GM12878 (cell line): ENCODE measurements at regions not wholly inside any gene's neighbourhood (a gene's known extent, or its start where the extent isn't known, plus 50 kb on each side); places are given as distances from the start of the nearest gene placed in this dataset.

Source experiments
- ATAC-seq: fragments of 200-7000 bp; cut with Tn5 transposase; 3 replicates; pipeline ENCODE4 v1.9.1; 2020; ENCODE audit warnings: mild to moderate bottlenecking, moderate library complexity
- BruUV-seq: library from RNA; stranded (reverse); fragments of 400-500 nt; replicated peaks from 2 replicates; lab custom pipeline; 2021; lab: Mats Ljungman, UMichigan
- CTCF ChIA-PET: fragments of 300-600 bp; sonication (Branson Sonifier 250); formaldehyde crosslinking; extraction: SDS; loops from one replicate; lab custom pipeline; 2021; ENCODE audit warnings: inconsistent platforms; lab: Yijun Ruan, JAX
- POLR2A ChIA-PET: fragments of 350-600 bp; formaldehyde crosslinking; extraction: SDS; loops from one replicate; lab custom pipeline; 2021; ENCODE audit warnings: inconsistent platforms; lab: Charles Lee
- RAD21 ChIA-PET: fragments of 300-600 bp; sonication (Branson Sonifier 250); formaldehyde crosslinking; loops from one replicate; lab custom pipeline; 2023; ENCODE audit warnings: antibody characterized with exemption; ENCODE audit not compliant: unreplicated experiment; lab: Charles Lee
- SMC1A ChIA-PET: fragments of 300-600 bp; sonication (Branson Sonifier 250); formaldehyde crosslinking; loops from one replicate; lab custom pipeline; 2023; ENCODE audit not compliant: unreplicated experiment, uncharacterized antibody; lab: Charles Lee
- DNase-seq: peaks from one replicate; pipeline ENCODE4 v3.0.0-alpha.2; 2011; ENCODE audit warnings: low read depth, low spot score
- FAIRE-seq: peaks from 3 replicates; lab custom pipeline; 2011; peaks lifted over from hg19 to GRCh38; lab: Jason Lieb, UNC
- H2AFZ ChIP-seq: 2 replicates; pipeline ENCODE4 v1.6.0; 2011; ENCODE audit warnings: low read depth, low read length, control low read depth; ENCODE audit not compliant: control insufficient read depth
- H3K27ac ChIP-seq: 2 replicates; pipeline ENCODE4 v1.5.1; 2011; ENCODE audit warnings: control low read depth; ENCODE audit not compliant: control insufficient read depth, insufficient read depth
- H3K27me3 ChIP-seq, 2 experiments: replicated peaks in 1 of 2; 2 replicates each; pipeline versions ENCODE4 v1.6.0 to v1.6.1; 2011; ENCODE audit warnings: low read length in 1 of 2; ENCODE audit not compliant: control insufficient read depth in 2 of 2, insufficient read depth in 2 of 2
- H3K36me3 ChIP-seq, 2 experiments: 2 replicates each; pipeline ENCODE4 v1.5.1; 2011; ENCODE audit warnings: low read length in 1 of 2; ENCODE audit not compliant: control insufficient read depth in 2 of 2, insufficient read depth in 2 of 2
- H3K4me1 ChIP-seq: 2 replicates; pipeline ENCODE4 v1.6.1; 2011; ENCODE audit warnings: mild to moderate bottlenecking, low read length, moderate library complexity, mixed read lengths; ENCODE audit not compliant: control insufficient read depth, insufficient read depth
- H3K4me2 ChIP-seq: 2 replicates; pipeline ENCODE4 v1.6.0; 2011; ENCODE audit warnings: control low read depth; ENCODE audit not compliant: control insufficient read depth, insufficient read depth
- H3K4me3 ChIP-seq: fragments of 200-600 bp; sonication (generic); 2 replicates; pipeline ENCODE4 v1.5.1; 2016
- H3K79me2 ChIP-seq: 2 replicates; pipeline ENCODE4 v1.6.0; 2011; ENCODE audit warnings: low read length; ENCODE audit not compliant: control insufficient read depth, insufficient read depth
- H3K9ac ChIP-seq: 2 replicates; pipeline ENCODE4 v1.8.0; 2011; ENCODE audit warnings: low read length, control low read depth, mixed read lengths; ENCODE audit not compliant: control insufficient read depth, insufficient read depth
- H3K9me3 ChIP-seq: replicated peaks from 3 replicates; pipeline ENCODE4 v1.5.1; 2011; ENCODE audit warnings: mild to moderate bottlenecking, low read length; ENCODE audit not compliant: control insufficient read depth, insufficient read depth
- H4K20me1 ChIP-seq: 2 replicates; pipeline ENCODE4 v1.6.0; 2011; ENCODE audit not compliant: control insufficient read depth, insufficient read depth
- BMI1 ChIP-seq: fragments of 450-650 bp; IDR thresholded peaks from 2 replicates; pipeline ENCODE4 v1.6.1; 2016; ENCODE audit warnings: mild to moderate bottlenecking, moderate library complexity, borderline replicate concordance
- CREB1 ChIP-seq: IDR thresholded peaks from 2 replicates; pipeline ENCODE4 v1.6.1; 2012; ENCODE audit warnings: low read depth, mild to moderate bottlenecking, inconsistent platforms
- ETV6 ChIP-seq, 2 experiments: fragments of 450-650 bp in 1 of 2; IDR thresholded peaks in 1 of 2; conservative IDR thresholded peaks in 1 of 2; 2 replicates each; pipeline ENCODE4 v1.6.1; 2014; ENCODE audit warnings: antibody characterized with exemption in 1 of 2, borderline replicate concordance in 1 of 2, low read depth in 1 of 2, mild to moderate bottlenecking in 1 of 2, moderate library complexity in 1 of 2
- EZH2 ChIP-seq: IDR thresholded peaks from 2 replicates; pipeline ENCODE4 v1.6.1; 2012; ENCODE audit warnings: low read depth, mild to moderate bottlenecking, control low read depth, inconsistent platforms, low read length, borderline replicate concordance; ENCODE audit not compliant: control insufficient read depth
- HDAC6 ChIP-seq: fragments of 200-600 bp; sonication (generic); IDR thresholded peaks from one replicate; pipeline ENCODE4 v1.8.0; 2017; ENCODE audit warnings: antibody characterized with exemption; ENCODE audit not compliant: unreplicated experiment
- KDM1A ChIP-seq: fragments of 200-600 bp; sonication (generic); IDR thresholded peaks from 2 replicates; pipeline ENCODE4 v1.6.1; 2016; ENCODE audit warnings: borderline replicate concordance
- MEF2A ChIP-seq: IDR thresholded peaks from 2 replicates; pipeline ENCODE4 v1.6.1; 2011; ENCODE audit warnings: low read depth, mild to moderate bottlenecking, low read length, moderate library complexity; ENCODE audit not compliant: insufficient read depth
- MYB ChIP-seq: fragments of 150-350 bp; IDR thresholded peaks from 2 replicates; pipeline ENCODE4 v1.6.1; 2014; ENCODE audit warnings: mild to moderate bottlenecking, low read depth, low read length, borderline replicate concordance
- NFIC ChIP-seq: IDR thresholded peaks from 2 replicates; pipeline ENCODE4 v1.6.1; 2012; ENCODE audit warnings: low read depth, mild to moderate bottlenecking, inconsistent platforms, low read length, moderate library complexity
- NRF1 ChIP-seq: conservative IDR thresholded peaks from 2 replicates; pipeline ENCODE4 v1.6.1; 2011; ENCODE audit warnings: mild to moderate bottlenecking, low read depth, low read length, improper control_type of control experiment
- RBBP5 ChIP-seq: fragments of 200-600 bp; sonication (generic); conservative IDR thresholded peaks from 2 replicates; pipeline ENCODE4 v1.6.1; 2016
- SIX5 ChIP-seq: IDR thresholded peaks from 2 replicates; pipeline ENCODE4 v1.6.1; 2011; ENCODE audit warnings: mild to moderate bottlenecking, low read depth, low read length, moderate library complexity; ENCODE audit not compliant: severe bottlenecking
- SP1 ChIP-seq: IDR thresholded peaks from one replicate; pipeline ENCODE4 v1.6.1; 2011; ENCODE audit warnings: low read depth, low read length
- TCF12 ChIP-seq: IDR thresholded peaks from 2 replicates; pipeline ENCODE4 v1.6.1; 2011; ENCODE audit warnings: low read depth, mild to moderate bottlenecking, low read length
- TCF7 ChIP-seq: IDR thresholded peaks from 2 replicates; pipeline ENCODE4 v1.6.1; 2014; ENCODE audit warnings: antibody characterized with exemption, borderline replicate concordance
- ZNF274 ChIP-seq: IDR thresholded peaks from one replicate; pipeline ENCODE4 v1.8.0; 2011; ENCODE audit not compliant: insufficient read length, insufficient read depth
- in situ Hi-C: fragments of 300-500 bp; cut with MboI; formaldehyde crosslinking; loops from 9 replicates; pipeline ENCODE4 v1.14.3; 2018; ENCODE audit warnings: mixed read lengths
- intact Hi-C: fragments of 100-400 bp; cut with micrococcal nuclease; formaldehyde crosslinking; loops from one replicate; pipeline ENCODE4 v1.14.2; 2022; ENCODE audit not compliant: unreplicated experiment
- TF ChIP-seq, protein P1 (sequence below): IDR thresholded peaks from 2 replicates; pipeline ENCODE4 v1.6.1; 2012; ENCODE audit warnings: low read length, inconsistent platforms
- TF ChIP-seq, protein P2 (sequence below): IDR thresholded peaks from 2 replicates; pipeline ENCODE4 v1.6.1; 2011; ENCODE audit warnings: low read depth, low read length, improper control_type of control experiment, borderline replicate concordance
- TF ChIP-seq, protein P3 (sequence below): IDR thresholded peaks from 2 replicates; pipeline ENCODE4 v1.6.1; 2011; ENCODE audit warnings: borderline replicate concordance, low read depth, mild to moderate bottlenecking, moderate library complexity, mixed read lengths, low read length; ENCODE audit not compliant: insufficient read depth; ENCODE audit errors: extremely low read length
- TF ChIP-seq, protein P4 (sequence below): fragments of 150-350 bp; IDR thresholded peaks from 2 replicates; pipeline ENCODE4 v1.6.1; 2014; ENCODE audit warnings: mild to moderate bottlenecking, low read depth, low read length

DNA sequence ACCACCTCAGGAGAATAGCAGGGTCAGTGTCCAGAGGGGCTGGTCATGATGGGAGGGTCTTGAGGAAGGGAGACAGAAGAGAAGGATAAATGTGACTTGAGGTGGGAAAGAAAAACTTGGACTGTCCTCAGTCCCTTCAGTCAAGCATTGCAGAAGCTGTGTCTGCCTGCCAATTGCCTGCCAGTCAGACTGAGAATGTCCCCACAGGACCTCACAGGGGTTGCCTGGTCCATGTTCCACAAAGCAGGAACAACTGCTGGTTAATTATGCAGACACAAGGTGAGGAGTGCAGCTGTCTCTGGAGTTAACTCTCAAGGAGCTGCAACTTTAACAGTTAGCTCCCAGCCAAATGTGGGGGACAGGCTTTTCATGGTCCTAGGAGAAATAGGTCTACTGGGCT lies 75.7 kb downstream of the TRIM43 start:
- Histone ChIP-seq H3K79me2 (no peaks in the 10 kb centered on the region), H3K9me3 (no peaks in the 10 kb centered on the region), H3K9ac (no peak overlapping the region), H4K20me1 (no peaks in the 10 kb centered on the region), H3K4me3 (no peak overlapping the region), H3K4me1 (no peaks in the 10 kb centered on the region), H3K27me3 (peaks cover 0 to 2% of the 10 kb centered on the region in 2 experiments; a peak in 2 of 4 replicates), H3K36me3 (no peaks in the 10 kb centered on the region), H2AFZ (no peak overlapping the region)
- CTCF ChIA-PET: no interaction called here
- FAIRE-seq: no peak
- SMC1A ChIA-PET: interaction anchor here (0.7 kb wide), 1 partner anchor 1218 kb away, joined by 3 read pairs; no protein-coding TSS in a partner anchor
- intact Hi-C loops: no loop called here
- BruUV-seq: no TSS peak
- RAD21 ChIA-PET: no interaction called here
- in situ Hi-C loops: no loop called here
- TF ChIP-seq SP1: no peak
- TF ChIP-seq TCF7: no peak
- TF ChIP-seq, protein P1, sequence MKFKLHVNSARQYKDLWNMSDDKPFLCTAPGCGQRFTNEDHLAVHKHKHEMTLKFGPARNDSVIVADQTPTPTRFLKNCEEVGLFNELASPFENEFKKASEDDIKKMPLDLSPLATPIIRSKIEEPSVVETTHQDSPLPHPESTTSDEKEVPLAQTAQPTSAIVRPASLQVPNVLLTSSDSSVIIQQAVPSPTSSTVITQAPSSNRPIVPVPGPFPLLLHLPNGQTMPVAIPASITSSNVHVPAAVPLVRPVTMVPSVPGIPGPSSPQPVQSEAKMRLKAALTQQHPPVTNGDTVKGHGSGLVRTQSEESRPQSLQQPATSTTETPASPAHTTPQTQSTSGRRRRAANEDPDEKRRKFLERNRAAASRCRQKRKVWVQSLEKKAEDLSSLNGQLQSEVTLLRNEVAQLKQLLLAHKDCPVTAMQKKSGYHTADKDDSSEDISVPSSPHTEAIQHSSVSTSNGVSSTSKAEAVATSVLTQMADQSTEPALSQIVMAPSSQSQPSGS: no peak
- TF ChIP-seq MEF2A: no peak
- TF ChIP-seq NRF1: no peak
- no peak for TF ChIP-seq CREB1
- TF ChIP-seq NFIC: no peak
- TF ChIP-seq BMI1: no peak
- no peak for TF ChIP-seq ETV6 (conservative IDR thresholded peaks at IDR 0.05 in 1 of 2, IDR thresholded peaks at IDR 0.05 in 1 of 2; ENCODE audit: borderline replicate concordance in 1 of 2, low read depth in 1 of 2)
- TF ChIP-seq, protein P2, sequence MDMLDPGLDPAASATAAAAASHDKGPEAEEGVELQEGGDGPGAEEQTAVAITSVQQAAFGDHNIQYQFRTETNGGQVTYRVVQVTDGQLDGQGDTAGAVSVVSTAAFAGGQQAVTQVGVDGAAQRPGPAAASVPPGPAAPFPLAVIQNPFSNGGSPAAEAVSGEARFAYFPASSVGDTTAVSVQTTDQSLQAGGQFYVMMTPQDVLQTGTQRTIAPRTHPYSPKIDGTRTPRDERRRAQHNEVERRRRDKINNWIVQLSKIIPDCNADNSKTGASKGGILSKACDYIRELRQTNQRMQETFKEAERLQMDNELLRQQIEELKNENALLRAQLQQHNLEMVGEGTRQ: no peak
- TF ChIP-seq RBBP5: no peak
- no peak for TF ChIP-seq SIX5
- TF ChIP-seq MYB: no peak
- no peak for TF ChIP-seq TCF12
- TF ChIP-seq KDM1A: no peak
- TF ChIP-seq, protein P3, sequence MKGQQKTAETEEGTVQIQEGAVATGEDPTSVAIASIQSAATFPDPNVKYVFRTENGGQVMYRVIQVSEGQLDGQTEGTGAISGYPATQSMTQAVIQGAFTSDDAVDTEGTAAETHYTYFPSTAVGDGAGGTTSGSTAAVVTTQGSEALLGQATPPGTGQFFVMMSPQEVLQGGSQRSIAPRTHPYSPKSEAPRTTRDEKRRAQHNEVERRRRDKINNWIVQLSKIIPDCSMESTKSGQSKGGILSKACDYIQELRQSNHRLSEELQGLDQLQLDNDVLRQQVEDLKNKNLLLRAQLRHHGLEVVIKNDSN: no peak
- TF ChIP-seq HDAC6: no peak
- TF ChIP-seq EZH2: no peak
- TF ChIP-seq, protein P4, sequence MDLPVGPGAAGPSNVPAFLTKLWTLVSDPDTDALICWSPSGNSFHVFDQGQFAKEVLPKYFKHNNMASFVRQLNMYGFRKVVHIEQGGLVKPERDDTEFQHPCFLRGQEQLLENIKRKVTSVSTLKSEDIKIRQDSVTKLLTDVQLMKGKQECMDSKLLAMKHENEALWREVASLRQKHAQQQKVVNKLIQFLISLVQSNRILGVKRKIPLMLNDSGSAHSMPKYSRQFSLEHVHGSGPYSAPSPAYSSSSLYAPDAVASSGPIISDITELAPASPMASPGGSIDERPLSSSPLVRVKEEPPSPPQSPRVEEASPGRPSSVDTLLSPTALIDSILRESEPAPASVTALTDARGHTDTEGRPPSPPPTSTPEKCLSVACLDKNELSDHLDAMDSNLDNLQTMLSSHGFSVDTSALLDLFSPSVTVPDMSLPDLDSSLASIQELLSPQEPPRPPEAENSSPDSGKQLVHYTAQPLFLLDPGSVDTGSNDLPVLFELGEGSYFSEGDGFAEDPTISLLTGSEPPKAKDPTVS: no peak
- TF ChIP-seq ZNF274: no peak
- TF ChIP-seq, all 136 proteins: peak for 0
- H3K4me2 ChIP-seq: no peak overlapping the region
- DNase-seq (no peak), ATAC-seq (no peak)
- POLR2A ChIA-PET: no interaction called here
- H3K27ac ChIP-seq: no peak overlapping the region
